ENCODE measurements at regions not wholly inside any gene's neighbourhood (a gene's known extent, or its start where the extent isn't known, plus 50 kb on each side); places are given as distances from the start of the nearest gene placed in this dataset.

DNA sequence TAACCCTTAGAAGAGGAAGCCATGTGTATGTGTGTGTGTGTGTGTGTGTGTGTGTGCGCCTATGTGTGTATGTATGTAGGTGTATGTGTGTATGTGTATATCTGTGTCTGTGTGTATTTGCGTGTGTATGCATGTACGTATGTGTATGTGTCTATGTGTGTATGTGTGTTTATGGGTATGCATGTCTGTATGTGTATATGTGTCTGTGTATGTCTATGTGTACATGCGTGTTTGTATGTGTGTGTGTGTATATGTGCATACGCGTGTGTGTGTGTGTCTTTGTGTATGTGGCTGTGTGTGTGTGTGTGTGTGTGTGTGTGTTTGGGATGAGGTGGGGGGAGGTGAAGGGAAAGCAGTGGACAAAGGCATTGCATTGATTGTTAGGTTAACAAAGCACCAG lies 380.2 kb downstream of the HRH4 start:
- no peak for DNase-seq

DNA sequence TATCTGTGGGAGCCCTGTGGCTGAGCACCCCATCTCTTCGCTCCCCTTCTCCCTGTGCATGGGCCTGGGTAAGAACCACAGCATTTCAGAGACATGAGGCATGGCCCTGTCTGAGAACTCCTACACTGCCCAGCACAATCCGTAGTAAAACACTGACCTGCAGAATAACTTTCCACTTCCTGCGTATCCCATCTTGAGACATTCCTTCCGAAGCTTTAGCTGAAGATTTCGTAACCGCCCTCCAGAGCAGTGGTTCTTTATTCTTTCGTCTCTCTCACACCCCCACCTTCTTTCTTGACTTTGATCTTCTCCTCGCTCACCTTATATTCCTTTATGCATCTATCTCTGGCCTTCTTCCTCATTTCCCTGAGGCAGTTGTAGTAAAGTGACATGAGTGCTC lies 381.1 kb downstream of the HRH4 start:
- DNase-seq = no peak

DNA sequence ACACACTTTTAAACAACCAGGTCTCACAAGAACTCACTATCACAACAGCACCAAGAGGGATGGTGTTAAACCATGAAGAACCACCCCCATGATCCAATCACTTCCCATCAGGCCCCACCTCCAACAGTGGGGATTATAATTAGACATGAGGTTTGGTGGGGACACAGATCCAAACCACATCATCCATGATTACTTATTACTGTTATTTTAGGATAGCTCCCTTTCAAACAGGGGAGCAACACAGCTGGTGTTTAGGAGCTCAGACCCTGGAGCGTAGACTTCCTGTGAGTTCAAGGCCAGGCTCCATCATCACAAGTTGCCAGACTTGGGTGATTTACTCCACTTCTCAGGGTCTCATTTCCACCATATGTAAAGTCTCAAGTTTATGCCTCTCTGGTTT lies 382.7 kb downstream of the HRH4 start:
- DNase-seq = no peak

DNA sequence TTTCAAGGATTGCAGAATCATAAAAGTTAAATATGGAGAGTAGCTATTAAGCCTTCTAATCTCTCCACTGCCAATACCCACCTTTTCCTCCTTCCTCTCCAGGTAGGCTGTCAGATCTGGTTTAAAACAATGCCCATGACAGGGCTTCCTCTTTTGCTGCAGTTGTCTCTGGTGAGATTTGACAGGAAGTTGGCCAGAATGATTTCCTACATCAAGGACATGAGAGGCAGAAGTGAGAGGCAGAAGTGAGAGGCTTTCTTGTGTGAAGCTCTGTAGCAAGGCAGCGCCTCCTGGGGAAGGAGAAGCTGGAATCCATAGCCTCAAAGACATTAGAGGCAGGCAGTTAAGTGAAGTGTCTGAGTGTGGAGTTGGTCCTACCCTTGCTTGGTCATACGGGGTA lies 385.7 kb downstream of the HRH4 start:
- no peak for DNase-seq

DNA sequence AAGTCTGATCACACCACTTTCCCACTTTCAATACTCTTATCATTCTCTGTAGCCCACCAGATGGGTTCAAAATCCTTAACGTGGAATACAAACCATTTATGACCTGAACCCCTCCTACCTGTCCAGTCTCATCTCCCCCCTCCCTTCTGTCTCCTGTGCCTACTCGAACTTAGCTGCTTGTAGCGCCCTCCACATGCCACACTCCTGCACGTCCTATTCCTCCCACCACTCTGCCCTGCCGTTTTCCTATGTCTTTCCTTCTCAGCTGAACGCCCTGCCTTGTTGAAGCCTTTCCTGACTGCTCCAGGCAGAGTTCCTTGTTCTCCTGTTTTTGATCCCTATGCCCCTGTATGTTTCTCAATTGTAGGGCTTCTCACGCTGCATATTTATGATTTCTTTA lies 390.1 kb downstream of the HRH4 start:
- DNase-seq = no peak

DNA sequence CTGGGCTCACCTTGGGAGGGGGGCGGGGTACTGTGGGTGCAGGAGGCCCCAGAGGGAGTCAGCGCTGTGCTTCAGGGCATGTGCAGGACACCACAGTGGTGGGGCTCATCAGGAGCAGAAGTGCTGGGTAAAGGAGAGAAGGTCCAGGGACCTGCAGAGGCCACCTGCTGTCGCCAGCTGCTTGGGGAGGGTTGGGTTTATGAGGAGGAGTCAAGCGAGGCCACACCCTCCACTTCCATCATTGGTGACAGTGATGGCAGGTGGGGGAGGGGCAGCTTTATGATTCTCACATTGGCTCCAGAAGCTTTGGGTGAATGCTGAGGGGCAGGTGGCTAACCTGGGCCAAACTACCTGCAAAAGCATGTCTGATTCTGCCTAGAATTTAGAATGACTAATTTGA lies 392.6 kb downstream of the HRH4 start:
- no peak for DNase-seq

DNA sequence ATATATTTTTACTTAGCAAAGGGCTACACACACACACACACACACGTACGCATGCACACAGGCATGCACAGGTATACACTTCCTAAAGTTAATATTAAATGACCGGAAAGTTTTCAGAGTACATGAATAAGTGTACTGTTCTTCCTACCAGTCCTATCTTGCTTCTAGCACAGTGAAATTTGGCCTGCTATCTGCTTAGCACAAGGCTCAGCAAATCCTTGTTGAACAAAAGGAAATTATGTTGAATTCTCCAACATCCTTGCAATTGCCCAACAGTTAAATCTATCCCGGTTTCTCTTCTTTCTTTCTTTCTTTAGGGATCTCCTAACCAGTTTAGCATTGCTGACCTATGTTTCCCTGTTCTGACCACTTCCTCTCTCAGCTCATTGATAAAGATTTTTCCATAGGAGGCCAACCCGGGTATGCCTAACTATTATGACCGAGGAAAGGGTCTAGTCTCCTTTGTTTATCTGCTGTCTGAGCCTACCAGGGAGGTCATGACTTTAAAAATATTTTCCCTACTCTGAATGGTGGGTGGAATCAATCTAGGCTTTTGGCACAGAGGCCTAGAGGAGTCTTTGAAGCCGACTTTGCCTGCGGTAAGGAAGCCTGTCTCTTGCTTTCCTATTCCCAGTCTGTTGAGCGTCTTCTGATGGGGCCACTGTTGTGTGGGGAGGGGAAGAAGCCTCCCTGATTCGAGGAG lies 400.7 kb downstream of the HRH4 start:
- no peak for DNase-seq

DNA sequence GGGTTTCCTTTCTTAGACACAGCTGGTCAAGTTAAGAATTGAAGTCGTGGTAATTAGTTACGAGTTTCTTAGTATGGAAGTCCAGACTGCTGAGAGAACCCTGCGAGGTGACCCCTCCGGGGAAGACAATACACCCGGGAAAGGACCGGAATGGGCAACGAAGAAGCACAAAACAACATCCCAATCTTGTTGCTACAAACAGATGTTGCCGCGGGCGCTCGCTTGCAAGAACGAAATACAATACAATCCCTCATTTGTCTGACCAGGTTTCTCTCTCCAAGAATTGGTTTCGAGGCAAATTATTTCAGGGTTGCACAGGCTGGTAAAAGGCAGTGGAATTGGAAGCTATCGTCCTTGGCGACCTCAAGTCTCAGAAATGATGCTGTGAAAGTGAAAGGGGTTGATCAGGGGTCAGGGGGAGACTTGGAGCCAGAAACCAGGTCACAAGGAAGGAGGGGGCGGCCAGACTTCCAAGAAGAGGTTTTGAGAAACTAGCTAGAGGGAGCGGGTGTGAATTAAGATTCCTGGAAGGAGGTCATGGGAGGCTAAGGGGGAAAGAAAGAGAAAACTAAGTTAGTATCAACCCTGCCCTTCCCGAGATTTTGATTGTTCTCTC lies 401.9 kb downstream of the HRH4 start:
- DNase-seq = no peak

DNA sequence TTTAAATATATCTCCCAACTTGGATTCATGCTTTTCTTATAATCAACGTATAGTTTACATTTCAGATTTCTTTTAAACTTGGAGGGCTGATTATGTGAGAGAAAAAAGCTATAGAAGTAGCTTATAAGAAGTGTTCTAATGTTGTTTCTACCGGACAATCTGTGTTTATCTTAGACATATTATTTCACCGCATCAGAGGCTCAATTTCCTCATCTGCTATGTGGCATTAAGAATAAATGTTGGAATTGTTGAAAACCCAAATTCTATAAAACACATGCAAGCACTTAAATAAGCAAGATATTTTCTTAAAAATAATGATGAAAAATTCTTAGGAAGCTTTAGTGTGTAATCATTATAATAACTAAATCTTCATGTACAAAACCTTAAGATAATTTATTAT lies 407.9 kb downstream of the HRH4 start:
- DNase-seq = no peak

DNA sequence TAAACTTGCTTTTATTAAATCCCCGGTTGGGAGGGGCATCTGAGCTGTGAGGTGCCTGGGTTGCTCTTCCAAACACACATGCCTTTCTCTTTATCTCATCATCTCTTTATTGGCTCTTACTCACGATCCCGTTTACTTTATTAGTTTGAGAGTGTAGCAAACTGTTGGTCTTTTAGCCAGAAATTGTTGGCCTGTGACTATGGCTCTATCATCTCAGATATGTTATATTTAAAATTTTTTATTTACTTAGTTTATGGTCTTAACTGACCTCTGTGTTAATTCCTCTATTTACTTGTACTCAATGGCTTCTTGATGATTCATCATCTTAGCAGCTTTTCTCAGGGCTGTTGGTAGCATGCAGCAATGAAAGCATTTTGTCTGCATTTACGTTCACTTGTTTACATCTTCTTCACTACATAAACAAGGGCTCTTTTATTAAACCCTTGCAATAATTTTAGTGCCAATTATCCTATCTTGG lies 408.4 kb downstream of the HRH4 start:
- no peak for DNase-seq

DNA sequence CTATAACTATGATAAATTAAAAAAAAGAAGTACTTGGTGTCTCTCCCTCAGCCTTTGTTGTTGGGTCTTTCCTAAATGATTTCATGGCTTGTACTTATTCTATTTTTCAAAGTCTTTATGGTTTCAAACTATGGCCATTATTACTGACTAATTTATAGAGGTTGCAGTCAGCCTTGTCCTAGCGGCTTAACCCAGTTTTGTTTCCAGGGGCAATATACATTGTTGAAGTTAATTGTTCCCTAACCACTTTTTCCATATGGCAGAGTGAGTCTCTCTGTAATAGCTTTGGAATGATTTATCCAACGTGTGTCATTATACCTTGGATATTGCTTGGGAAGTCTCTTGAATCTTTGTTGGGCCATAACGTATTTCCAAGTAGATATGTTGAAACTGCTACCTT lies 408.8 kb downstream of the HRH4 start:
- no peak for DNase-seq

DNA sequence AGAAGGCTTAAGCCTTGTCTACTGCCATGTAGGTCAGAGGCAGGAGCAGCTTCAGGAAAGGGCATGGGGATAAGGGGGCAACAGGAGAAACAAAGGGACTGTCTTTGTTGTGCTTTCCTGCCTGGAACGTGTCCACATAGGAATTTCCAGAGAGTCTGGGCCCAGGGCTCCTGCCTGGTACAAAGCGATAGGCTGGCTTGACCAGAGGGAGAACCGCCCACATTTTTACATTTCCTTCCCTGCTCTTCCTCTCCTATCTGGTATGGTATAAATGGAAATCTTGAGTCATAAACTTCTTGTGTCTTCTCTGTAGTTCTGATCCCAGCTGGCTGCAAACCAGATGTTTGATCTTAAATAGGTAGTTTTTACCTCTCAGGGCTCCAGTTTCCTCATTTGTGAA lies 414.8 kb downstream of the HRH4 start:
- no peak for DNase-seq

DNA sequence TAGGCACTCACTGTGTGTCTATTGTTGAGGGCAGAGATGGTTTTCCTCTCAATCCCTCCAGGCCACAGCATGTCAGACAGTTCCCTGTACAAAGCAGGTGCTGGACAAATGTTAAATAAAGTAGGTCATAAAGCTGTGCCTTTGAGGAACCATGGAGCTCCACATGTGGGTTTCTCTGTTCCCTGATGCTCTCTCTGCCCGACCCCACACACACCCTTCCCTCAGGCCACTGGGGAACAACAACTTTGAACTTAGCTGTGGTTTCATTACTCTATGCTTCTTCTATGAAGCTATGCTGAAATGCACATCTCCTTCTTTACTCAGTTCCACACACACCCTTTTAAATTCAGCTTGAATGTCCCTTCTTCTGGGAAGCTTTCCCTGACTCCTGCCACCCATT lies 415.3 kb downstream of the HRH4 start:
- no peak for DNase-seq

DNA sequence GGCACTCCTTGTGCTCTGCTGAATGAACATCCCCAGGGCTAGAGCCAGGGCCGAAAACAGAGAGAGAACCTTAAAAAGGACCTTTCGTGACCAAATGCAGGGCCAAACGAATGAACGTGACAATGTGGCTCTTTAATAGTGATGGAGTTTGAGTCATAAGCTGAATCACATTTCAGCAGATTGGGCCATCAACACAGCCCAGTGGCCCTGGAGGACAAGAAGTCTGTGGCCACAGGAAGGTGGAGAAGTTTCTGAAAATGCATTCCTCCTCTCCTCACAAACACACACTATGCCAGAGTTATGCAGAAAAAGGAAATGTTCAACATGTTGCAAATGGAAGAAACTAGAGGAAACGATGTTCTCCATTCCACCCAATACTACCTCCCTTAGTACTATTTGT lies 415.8 kb downstream of the HRH4 start:
- no peak for DNase-seq

DNA sequence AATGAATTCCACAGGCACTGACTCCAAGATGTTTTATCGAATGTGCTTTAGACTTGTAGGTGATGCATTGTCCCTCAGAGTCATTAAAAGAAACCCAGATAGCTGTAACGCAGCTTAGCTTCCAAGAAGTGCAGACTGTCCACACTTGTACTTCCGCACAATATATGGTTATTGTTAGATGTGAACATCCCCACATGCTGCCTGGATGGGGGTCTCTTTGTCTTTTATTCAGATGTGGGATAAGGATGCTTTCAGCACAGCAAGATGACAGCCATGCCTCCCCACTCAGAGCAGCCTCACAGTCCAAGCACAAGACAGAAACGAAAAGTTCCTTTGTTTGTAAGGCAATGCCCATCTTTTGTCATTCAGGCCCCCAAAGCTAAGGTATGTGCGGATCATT lies 416.6 kb downstream of the HRH4 start:
- no peak for DNase-seq

DNA sequence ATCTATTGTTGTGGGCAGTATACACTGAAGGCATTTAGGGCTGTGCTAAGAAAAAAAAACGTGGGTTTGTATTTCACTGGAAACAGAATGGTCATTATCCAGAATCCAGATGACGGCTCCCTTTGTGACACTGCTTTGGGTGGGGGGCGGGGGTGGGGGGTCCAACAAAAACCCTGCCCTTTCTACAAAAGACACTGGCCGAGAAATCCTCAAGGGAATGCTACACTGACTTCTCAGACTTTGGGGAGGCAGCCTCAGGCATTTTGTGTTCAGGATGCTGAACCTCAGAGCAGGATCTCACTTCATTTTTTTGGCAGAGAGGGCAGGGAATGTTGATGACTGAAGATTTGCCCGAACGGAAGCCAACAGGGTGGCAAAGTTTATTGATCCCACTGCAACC lies 417.1 kb downstream of the HRH4 start:
- no peak for DNase-seq

DNA sequence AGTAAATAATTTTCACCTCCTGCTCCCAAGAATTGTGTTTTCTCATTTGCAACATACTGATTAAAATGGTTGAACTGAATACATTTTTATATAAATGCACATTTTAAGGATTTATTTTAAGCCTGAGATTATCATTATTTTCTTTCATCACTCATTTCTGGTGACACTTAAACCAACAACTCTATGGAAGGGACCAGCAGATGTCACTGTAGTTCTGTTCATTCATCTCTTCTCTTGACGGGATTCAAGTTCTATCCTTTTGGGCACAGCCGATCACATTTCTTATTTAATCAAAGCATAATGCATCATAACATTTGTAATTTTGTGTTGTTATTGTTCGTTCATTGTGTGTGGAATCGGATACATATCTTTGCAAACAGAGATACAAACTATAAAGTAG lies 417.9 kb downstream of the HRH4 start:
- no peak for DNase-seq

DNA sequence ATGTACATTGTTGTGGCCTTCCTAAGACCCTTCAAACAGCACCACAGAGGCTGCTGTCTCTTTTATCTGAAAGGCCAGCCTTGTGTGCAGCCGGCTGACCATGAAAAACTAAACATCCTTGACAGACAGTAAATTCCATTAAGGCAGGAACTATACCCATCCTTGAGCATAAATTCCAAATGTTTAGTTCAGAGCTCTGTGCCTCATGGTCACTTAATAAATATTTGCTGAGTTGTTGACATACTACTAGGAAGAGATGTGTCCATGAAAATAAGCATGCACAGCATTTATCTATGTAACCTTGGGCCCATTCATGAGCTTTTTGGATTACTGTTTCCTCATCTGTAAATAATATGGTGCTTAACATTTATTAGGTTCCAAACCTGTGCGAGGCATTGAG lies 424.8 kb downstream of the HRH4 start:
- no peak for DNase-seq

DNA sequence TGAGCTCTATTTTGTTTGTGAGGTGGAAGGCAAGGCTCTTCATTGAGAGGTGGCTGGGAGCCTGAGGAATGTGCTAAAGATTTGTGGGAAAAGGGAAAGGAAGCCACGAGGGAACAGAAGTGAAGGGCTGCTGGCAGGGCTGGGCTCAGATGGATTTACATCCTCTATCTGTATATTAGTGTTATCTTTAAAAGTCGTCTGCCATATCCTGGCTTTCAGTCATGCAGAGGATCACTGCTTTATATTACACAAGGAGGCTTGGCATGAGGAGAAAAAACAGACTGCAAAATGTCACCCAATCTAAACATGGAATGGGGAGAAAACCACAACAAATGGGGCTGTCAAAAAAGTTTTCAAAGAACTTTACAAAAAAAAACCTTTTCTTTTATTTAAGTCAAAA lies 434.4 kb downstream of the HRH4 start:
- no peak for DNase-seq

DNA sequence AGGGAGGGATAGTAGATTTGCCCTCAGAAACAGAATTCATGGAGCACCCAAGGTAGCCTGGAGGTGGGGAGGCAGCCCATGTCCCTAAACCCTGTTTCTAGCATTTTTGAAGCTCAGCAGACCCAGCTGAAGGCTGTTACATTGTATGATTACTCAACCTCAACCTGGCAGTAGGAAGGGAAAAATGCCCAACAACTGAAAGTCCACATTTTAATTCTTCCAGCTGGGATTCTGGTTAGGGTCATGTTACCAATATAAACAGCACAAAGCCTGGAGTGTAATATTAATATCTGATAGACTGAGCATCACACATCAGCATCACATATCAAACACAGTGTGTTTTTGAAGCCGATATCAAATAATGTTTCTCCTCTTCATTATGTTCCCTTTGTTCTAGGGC lies 437.0 kb downstream of the HRH4 start:
- no peak for DNase-seq

DNA sequence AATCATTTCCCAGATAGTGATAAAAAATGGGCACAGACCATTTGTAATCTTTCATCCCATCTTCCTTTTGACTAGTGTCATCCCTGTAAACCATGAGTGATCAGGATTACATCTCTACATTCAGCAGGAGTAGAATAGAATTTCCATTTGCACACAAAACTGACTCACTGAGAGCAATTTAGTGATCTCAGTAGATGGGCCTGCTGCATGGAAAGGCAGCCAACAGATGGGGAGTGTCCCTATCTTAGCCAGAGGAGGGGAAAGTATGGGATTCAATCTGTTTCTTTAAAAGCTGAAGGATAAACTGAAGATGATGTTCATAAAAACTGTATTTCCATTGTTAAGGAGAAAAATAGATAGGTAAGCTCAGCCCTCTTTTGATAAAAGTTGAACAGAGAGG lies 441.7 kb downstream of the ZNF521 start:
- no peak for DNase-seq

DNA sequence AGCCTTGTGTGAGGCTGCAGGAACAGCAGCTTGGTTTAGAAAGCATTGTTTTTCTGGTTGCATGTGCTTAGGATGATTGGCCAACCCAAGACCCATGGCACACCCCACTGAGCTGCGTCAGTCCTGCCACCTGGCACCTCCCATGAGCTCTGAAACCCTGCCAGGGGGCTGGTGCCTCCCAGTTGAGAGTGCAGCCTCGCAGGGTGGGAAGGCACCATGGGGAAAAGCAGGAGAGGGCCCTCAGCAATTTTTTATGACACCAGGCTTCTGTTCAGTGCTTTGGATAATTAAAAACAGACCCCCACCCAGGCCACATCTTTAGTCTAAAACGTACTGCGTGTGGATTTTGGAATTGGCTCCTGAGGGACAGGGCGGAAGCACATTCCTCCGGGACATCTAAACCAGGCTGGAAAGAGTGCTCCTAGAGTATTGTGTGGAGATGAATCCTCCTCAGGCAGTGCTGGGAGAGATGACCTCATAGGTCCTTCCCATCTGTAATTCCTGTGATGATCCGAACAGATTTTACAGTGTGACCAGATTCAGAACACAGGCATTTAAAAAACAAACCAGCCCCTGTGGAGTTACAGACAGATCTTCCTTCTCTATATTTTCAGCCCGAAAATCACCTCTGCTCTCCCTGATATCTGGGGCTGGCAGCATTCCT lies 438.3 kb downstream of the ZNF521 start:
- DNase-seq = no peak

DNA sequence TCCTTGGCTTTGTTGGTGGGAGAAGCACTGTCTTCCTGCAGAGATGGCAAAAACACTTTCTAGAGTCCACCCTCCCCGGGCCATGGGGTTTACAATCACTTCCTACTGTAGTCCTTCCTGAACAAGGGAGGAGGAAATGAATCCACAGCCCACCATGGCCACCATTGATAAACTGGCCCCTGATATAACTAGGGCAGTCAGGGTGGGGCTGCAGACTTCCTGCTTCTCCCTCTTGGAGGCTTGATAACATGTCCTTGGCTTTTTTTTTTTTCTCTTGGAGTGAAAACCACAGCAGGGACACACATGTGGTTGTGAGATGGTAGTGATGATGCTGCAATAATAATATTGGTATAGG lies 437.8 kb downstream of the ZNF521 start:
- no peak for DNase-seq

DNA sequence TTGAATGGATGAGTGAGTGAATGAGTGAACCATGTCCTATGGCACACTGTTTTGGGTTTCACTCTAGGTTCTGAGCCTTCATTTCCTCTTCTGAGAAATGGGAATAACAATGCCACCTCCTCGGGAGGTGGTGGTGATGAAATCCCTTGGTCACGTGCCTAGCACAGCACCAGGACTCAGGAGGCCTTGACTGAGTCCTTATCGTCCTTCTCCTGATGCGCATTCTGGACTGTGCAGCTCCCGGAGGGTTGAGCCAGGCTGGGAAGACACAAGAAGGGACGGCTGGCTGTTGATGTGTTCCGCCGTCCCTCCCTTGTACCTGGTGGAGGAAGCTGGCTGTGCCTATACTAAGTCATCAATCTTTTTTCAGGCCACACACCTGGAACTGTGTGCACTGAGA lies 437.3 kb downstream of the ZNF521 start:
- no peak for DNase-seq

DNA sequence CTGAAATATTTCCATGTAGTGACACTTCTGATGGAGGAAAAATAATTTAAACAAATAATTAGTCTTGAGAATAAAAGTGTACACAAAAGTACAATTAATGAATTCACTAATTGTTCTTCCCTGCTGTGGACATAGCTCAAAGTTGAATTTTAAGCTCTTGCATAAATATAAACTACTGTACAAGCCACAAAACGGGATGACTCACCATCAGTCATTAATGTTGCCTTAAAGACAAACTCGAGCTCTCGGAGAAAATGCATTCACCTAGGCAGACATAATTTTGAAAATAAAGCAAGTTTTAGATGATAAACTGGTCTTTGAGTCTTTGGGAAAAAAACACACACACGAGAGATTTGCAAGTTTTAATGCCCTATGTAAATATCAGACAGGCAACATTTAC lies 436.4 kb downstream of the ZNF521 start:
- no peak for DNase-seq
